Aorta (tissue), 5 donors: ENCODE measurements at regions not wholly inside any gene's neighbourhood (a gene's known extent, or its start where the extent isn't known, plus 50 kb on each side); places are given as distances from the start of the nearest gene placed in this dataset.

ENCODE experiments used
- ATAC-seq: fragments of 200-7000 bp; cut with Tn5 transposase; one replicate; pipeline ENCODE4 v1.9.1; 2022; ENCODE audit warnings: moderate library complexity; ENCODE audit not compliant: low FRiP score
- DNase-seq, 2 donors: peaks; one replicate each; pipeline ENCODE4 v3.0.0-alpha.2; 2020
- H3K27ac ChIP-seq, 2 donors: one replicate each; pipeline ENCODE4 v1.5.1; 2013; ENCODE audit warnings: low read length in 2 of 2, mild to moderate bottlenecking in 2 of 2, moderate library complexity in 2 of 2, control low read depth in 1 of 2, inconsistent platforms in 1 of 2, low read depth in 1 of 2
- H3K27me3 ChIP-seq, 2 donors: one replicate each; pipeline ENCODE4 v1.6.1; 2013; ENCODE audit warnings: control low read depth in 1 of 2, low read length in 1 of 2, mild to moderate bottlenecking in 1 of 2, moderate library complexity in 1 of 2; ENCODE audit not compliant: insufficient read depth in 2 of 2, control insufficient read depth in 1 of 2
- H3K36me3 ChIP-seq, 2 donors: one replicate each; pipeline ENCODE4 v1.6.1; 2013; ENCODE audit warnings: control low read depth in 1 of 2, low read length in 1 of 2, mild to moderate bottlenecking in 1 of 2; ENCODE audit not compliant: insufficient read depth in 2 of 2, control insufficient read depth in 1 of 2
- H3K4me1 ChIP-seq, 2 donors: one replicate each; pipeline ENCODE4 v1.6.1; 2013; ENCODE audit warnings: low read length in 2 of 2, control low read depth in 1 of 2, mild to moderate bottlenecking in 1 of 2, moderate library complexity in 1 of 2; ENCODE audit not compliant: insufficient read depth in 2 of 2, control insufficient read depth in 1 of 2
- H3K4me3 ChIP-seq, 2 donors: one replicate each; pipeline ENCODE4 v1.5.1; 2013; ENCODE audit warnings: low read length in 2 of 2, control low read depth in 1 of 2, mild to moderate bottlenecking in 1 of 2
- H3K9me3 ChIP-seq: one replicate; pipeline ENCODE4 v1.6.1; 2013; ENCODE audit warnings: mild to moderate bottlenecking, low read length; ENCODE audit not compliant: control insufficient read depth
- WGBS, 2 donors: extraction: QIAGEN DNeasy Blood & Tissue Kit; methylation state at CpG; one replicate each; pipeline ENCODE4 v1.1.7; 2013; 5-methylcytosine and 5-hydroxymethylcytosine counted together
- intact Hi-C, 2 donors: fragments of 100-400 bp; cut with DNase I; formaldehyde crosslinking; loops; one replicate each; pipeline versions ENCODE4 v1.14.2 to v1.15.0; 2022
- donor health status: healthy with polysubstance abuse.
- donor health status: Bipolar disorder and iron deficiency.
- donor health status: DM: no; HTN: no; CAD: no.
- donor health status: DM: no; HTN: no; CAD: no.
- donor health status: DM: yes; HTN: yes; CAD: no.

DNA sequence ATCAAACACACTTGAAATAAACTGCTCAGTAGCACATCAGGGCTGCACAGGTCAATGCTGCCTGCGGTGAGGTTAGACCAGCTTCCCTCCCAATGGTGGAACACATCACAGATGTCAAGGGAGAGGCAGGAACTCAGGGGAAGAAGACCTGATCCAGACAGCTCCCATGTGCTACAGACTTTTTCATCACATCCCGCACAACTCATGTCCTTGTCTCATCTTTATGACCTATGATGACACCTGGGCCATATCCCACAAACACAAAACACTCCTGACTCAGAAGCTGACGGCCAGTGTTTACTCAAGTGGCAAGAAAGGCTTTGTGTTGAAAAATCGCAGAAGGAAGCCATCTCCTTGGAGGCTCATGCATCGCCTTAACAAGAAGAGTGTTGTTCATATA, 91.6 kb downstream of the HTR5A start:
- H3K9me3 ChIP-seq: peaks cover 3% of the 10 kb centered on the region
- WGBS, 2 donors: 42 to 59% methylated on average over 5 of the region's 5 CpGs
- H3K4me1 ChIP-seq: no peaks in the 10 kb centered on the region
- intact Hi-C loops: no loop called here
- H3K27ac ChIP-seq: no peak overlapping the region
- ATAC-seq: no peak
- no peak for DNase-seq
- H3K36me3 ChIP-seq: no peaks in the 10 kb centered on the region
- H3K27me3 ChIP-seq: no peaks in the 10 kb centered on the region
- H3K4me3 ChIP-seq: no peak overlapping the region

DNA sequence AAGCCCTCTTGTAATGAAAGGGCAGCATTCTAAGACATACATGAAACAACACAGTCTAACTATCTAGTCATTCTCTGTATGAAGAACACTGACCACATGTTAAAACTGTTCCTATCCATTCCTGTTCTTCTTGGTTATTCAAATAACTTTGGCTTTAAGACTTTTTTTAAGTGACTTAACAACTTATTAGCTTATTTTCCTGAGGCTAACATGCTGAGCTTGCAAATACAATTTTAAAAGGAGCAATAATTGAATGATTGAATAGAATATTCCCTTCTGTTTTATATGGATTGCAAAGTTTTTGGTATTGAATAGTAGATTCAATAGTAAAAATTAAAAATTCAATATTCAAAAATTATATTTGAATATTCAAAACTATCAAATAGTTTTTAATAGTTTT, 92.3 kb downstream of the HTR5A start:
- no peaks in the 10 kb centered on the region for H3K36me3 ChIP-seq
- intact Hi-C loops: no loop called here
- no peaks in the 10 kb centered on the region for H3K4me1 ChIP-seq
- H3K27me3 ChIP-seq: no peaks in the 10 kb centered on the region
- ATAC-seq (no peak), DNase-seq (no peak)
- no peak overlapping the region for H3K27ac ChIP-seq
- H3K9me3 ChIP-seq: peaks cover 3% of the 10 kb centered on the region
- H3K4me3 ChIP-seq: no peak overlapping the region

DNA sequence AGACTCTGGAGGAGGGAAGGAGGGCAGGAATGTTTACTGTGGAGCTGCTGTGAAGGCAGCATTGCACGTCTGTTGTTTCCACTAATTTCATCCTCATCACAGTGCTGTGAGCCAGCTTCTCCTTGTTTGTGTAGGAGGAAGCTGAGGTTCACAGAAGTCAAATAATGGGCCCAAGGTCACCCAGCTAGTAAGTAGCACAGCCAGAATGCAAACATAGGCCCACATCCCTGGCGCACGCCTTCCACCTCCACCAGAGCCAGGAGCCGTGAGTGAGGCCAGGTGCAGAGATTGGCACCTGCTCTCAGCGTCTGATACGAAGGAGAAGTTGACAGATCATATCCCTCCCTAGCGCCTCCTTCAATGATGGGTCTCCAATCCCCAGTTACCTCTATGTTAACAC, 93.6 kb downstream of the HTR5A start:
- Histone ChIP-seq H3K27me3 (no peaks in the 10 kb centered on the region), H3K4me1 (no peaks in the 10 kb centered on the region)
- intact Hi-C loops: no loop called here

DNA sequence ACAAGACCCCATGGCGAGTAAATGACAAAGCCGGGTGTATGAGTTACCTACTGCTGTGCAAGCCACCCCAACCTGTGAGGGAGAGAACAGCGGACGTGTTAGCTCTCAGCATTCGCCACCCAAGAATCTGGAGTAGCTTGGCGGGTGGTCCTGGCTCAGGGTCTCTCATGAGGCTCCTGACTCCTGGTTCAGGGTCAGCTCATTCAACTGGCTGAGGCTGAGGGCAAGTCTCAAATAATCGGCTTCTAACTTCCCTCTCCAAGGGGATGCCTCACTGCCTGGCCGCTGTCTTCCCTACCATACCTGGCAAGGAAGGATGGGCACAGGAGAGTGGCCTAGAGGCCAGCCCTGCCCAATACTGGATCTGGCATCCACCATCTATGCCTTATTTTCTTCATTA, 94.2 kb downstream of the HTR5A start:
- H3K27me3 ChIP-seq: no peaks in the 10 kb centered on the region
- ATAC-seq (no peak), DNase-seq (no peak)
- H3K27ac ChIP-seq: no peak overlapping the region
- H3K4me3 ChIP-seq: no peak overlapping the region
- 75 to 79% methylated on average over 8 of the region's 8 CpGs for WGBS, 2 donors
- intact Hi-C loops: no loop called here
- no peaks in the 10 kb centered on the region for H3K36me3 ChIP-seq
- no peaks in the 10 kb centered on the region for H3K4me1 ChIP-seq
- no peaks in the 10 kb centered on the region for H3K9me3 ChIP-seq

More for the DNA sequence above, 93.6 kb downstream of the HTR5A start:
- H3K9me3 ChIP-seq: no peaks in the 10 kb centered on the region
- ATAC-seq: no peak
- H3K36me3 ChIP-seq: no peaks in the 10 kb centered on the region
- no peak overlapping the region for H3K27ac ChIP-seq
- no peak for DNase-seq
- 72 to 78% methylated on average over 7 of the region's 7 CpGs for WGBS, 2 donors
- no peak overlapping the region for H3K4me3 ChIP-seq

DNA sequence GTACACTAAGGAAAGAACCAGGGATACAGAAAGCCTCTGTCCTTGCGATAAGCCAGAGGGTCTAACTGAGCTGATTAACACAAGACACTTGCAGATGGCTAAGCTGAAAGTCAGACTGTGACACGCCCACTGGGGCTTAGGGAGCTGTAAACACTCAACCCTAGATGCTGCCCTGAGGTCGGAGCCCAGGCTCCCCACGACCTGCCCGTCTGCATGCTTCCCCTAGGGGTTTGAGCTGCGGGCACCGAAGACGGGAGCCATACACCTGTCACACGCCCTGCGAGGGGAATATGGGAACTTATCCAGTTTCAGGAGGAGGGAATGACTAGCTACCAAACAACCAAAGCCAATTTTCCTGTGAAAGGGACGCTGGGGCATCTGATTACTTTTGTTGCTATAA, 96.0 kb downstream of the HTR5A start:
- H3K27me3 ChIP-seq: no peaks in the 10 kb centered on the region
- H3K9me3 ChIP-seq: no peaks in the 10 kb centered on the region
- no peak overlapping the region for H3K27ac ChIP-seq
- no peak overlapping the region for H3K4me3 ChIP-seq
- H3K4me1 ChIP-seq: no peaks in the 10 kb centered on the region
- DNase-seq (no peak), ATAC-seq (no peak)
- H3K36me3 ChIP-seq: no peaks in the 10 kb centered on the region
- WGBS, 2 donors: 75 to 82% methylated on average over 11 of the region's 11 CpGs
- intact Hi-C loops: no loop called here

DNA sequence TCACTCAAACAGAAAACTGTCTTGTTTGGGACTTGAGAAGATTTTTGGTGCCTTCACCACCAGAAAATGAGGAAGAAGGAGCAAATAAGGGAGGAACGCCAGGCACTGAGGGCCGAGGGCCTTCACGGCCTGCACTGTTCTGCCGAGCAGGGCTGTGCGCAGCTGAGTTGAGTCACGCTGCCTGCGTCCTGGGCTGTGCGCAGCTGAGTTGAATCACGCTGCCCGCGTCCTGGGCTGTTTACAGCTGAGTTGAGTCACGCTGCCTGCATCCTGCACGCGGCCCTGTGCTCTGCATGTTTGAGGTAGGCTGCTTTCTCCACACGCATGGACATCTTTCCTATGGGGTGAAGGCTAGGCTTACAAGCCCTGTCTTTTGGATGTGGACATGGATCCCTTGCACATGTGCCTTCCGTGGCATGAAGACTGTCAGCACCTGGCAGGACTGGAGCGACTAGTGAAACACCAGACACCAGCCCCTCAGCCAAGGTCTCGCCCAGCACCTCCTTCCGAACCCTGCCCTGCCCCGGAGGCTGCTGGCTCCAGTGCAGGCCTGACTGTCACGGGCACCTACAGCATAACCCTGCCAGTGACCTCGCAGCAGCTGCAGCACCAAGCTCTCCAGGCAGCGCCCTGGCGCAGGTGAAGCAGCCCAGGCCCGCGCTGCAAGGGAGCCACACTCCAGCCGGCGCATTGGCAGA, 96.7 kb downstream of the HTR5A start:
- Histone ChIP-seq H3K9me3 (no peaks in the 10 kb centered on the region), H3K4me1 (no peaks in the 10 kb centered on the region), H3K4me3 (no peak overlapping the region), H3K27me3 (no peaks in the 10 kb centered on the region), H3K27ac (no peak overlapping the region), H3K36me3 (no peaks in the 10 kb centered on the region)
- 74 to 87% methylated on average over 28 of the region's 28 CpGs for WGBS, 2 donors
- intact Hi-C loops: no loop called here
- ATAC-seq: no peak
- DNase-seq: no peak

DNA sequence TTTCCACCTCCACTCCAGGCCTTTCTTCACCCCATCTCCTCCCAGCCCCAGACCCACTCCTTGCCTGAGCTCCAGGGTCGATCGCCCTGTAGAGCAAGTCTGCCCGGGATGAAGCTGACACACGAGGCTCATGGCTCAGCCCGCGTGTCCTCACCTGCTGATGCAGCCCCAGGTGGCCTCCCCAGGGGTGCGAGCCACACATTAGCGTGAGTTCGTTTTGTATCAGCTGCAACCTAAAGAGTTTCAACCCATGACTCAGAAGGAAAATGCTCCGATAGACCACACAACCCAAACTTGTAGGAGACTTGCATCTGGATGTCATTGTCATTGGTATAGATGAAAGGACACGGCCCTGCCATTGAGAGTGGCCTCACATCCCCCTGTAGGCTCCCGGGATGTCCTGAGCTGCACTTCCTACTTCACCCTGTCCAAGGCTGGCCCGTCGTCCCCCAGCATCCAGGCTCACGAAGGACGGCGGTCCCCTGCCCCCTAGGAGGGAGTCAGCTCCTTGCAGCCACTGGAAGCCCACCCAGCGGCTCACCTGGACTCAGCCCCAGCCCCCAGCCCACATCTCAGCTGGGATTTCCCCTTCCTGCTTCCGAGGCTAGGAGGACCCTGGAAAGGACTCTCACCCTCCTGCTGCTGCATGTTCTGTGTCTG, 97.7 kb downstream of the HTR5A start:
- Histone ChIP-seq H3K4me3 (no peak overlapping the region), H3K4me1 (no peaks in the 10 kb centered on the region), H3K36me3 (no peaks in the 10 kb centered on the region), H3K9me3 (no peaks in the 10 kb centered on the region), H3K27me3 (no peaks in the 10 kb centered on the region), H3K27ac (no peak overlapping the region)
- ATAC-seq (no peak), DNase-seq (no peak)
- WGBS, 2 donors: 75 to 81% methylated on average over 19 of the region's 19 CpGs
- intact Hi-C loops: no loop called here

DNA sequence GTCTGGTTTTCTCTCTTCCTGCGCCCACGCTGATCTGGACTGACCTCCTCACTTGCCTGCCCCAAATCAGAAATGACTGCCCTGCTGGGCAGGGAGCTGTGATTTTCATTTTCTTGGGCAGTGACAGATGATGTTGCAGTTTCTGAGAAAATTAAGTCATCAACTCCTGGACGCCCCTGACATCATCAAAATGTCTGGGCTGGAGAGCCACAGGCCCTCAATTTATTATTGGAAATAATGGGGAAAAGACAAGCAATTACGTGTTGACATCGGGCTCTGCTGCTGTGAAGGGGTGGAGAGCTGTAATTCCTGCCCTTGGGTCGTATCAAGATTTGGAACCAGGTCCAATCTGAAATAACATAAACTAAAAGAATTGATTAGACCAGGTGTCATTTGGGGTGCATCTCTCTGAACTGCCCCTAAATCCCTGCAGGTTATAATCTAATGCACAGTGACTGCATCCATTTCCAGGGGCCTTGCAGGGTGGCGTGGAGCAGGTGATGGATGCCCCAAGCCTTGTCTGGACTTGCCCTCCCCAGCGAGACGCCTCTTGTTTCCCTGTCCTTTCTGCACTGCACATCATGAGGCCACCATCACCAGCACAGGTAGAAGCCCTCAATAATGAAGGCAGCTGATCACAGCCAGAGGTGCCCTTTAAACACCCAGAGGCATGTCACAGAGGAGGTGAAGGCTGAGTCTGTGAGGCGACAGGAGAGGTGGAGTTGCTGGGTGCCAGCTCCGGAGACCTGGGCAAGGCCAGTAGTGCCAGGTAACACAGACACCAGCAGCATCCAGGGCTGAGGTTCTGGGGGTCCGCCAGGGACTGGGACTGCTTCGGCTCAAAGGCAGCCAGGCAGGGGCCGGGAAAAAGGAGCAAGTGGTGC, 98.7 kb downstream of the HTR5A start:
- Histone ChIP-seq H3K27ac (no peak overlapping the region), H3K27me3 (no peaks in the 10 kb centered on the region), H3K9me3 (no peaks in the 10 kb centered on the region), H3K4me3 (no peak overlapping the region), H3K4me1 (no peaks in the 10 kb centered on the region), H3K36me3 (no peaks in the 10 kb centered on the region)
- ATAC-seq (no peak), DNase-seq (no peak)
- intact Hi-C loops: no loop called here
- 82 to 85% methylated on average over 14 of the region's 14 CpGs for WGBS, 2 donors
